ENCODE measurements at regions not wholly inside any gene's neighbourhood (a gene's known extent, or its start where the extent isn't known, plus 50 kb on each side); places are given as distances from the start of the nearest gene placed in this dataset.

DNA sequence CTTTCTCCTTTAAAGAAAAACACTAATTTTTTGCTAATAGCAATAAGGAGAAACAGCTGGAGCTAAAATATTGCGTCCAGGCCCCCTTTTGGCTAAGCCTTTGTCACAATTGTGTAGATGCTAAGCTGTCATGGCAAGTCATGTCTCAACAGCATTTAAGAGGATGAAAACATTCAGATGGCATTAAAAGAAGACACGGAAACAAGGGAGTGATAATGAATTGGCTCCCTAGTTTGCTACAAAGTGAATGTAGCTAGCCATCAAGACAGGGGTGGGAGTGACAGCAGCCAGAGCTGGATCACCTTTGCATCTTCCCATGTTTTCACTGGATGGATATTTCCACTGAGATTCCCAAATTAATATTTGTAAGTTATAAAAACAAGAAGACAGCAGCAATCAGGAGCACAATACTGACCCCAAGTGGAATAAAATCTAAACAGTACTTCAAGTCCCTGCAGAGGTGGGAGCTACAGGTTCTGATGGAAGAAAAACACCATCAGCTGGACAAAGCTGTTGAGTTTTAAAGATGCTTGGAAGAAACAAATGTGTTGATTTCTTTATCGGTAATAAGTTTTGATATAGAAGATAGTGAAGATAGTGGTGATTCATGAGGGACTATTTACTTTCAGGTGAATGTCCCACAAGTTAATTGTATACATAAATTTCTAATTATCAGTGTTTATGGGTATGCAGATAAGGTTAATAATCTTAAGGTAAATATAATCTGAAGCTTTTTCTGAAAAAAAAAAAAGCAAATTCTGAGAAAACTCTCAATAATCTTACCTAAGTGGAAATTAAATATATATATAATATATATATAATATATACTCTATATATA lies 129.4 kb downstream of the SLC16A9 start:
- peaks cover 4% of the 10 kb centered on the region for H3K27me3 Mint-ChIP-seq (ENCODE audit: low read depth)
- H3K4me3 Mint-ChIP-seq = no peak overlapping the region
- TF ChIP-seq, protein P1, sequence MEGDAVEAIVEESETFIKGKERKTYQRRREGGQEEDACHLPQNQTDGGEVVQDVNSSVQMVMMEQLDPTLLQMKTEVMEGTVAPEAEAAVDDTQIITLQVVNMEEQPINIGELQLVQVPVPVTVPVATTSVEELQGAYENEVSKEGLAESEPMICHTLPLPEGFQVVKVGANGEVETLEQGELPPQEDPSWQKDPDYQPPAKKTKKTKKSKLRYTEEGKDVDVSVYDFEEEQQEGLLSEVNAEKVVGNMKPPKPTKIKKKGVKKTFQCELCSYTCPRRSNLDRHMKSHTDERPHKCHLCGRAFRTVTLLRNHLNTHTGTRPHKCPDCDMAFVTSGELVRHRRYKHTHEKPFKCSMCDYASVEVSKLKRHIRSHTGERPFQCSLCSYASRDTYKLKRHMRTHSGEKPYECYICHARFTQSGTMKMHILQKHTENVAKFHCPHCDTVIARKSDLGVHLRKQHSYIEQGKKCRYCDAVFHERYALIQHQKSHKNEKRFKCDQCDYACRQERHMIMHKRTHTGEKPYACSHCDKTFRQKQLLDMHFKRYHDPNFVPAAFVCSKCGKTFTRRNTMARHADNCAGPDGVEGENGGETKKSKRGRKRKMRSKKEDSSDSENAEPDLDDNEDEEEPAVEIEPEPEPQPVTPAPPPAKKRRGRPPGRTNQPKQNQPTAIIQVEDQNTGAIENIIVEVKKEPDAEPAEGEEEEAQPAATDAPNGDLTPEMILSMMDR (IDR thresholded peaks at IDR 0.05; ENCODE audit: unreplicated experiment) = peak; percentile 37
- DNase-seq (ENCODE audit: low spot score in 2 of 2, unreplicated experiment in 2 of 2) = no peak
- H3K9me3 Mint-ChIP-seq = no peaks in the 10 kb centered on the region
- no peaks in the 10 kb centered on the region for H3K4me1 Mint-ChIP-seq
- H3K36me3 Mint-ChIP-seq = no peaks in the 10 kb centered on the region
- H3K27ac Mint-ChIP-seq = no peak overlapping the region

DNA sequence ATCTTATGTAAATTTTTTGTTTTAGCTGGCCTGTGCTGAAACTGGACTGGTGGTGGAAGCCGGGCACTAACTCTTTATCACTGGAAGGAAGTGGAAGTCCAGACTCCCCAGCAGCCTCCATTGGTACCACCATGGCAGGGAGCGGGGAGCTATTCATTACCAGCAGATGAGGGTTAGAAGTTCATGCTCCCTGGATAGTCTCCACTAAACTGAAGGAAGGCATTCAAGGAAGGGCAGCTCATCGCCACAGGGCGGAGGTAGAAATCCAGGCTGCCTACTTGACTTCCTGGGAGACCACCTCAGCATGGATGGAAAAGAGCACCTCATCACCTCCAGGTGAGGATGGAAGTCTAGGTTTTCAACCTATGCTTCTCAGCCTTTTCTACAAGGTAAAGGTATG lies 130.9 kb downstream of the SLC16A9 start:
- peaks cover 2% of the 10 kb centered on the region for H3K9me3 Mint-ChIP-seq
- H3K4me3 Mint-ChIP-seq = no peak overlapping the region
- H3K27me3 Mint-ChIP-seq (ENCODE audit: low read depth) = peaks cover 8% of the 10 kb centered on the region
- H3K27ac Mint-ChIP-seq = no peak overlapping the region
- H3K4me1 Mint-ChIP-seq = no peaks in the 10 kb centered on the region
- TF ChIP-seq, protein P1 (IDR thresholded peaks at IDR 0.05; ENCODE audit: unreplicated experiment) = no peak
- H3K36me3 Mint-ChIP-seq = no peaks in the 10 kb centered on the region
- no peak for DNase-seq (ENCODE audit: low spot score in 2 of 2, unreplicated experiment in 2 of 2)

DNA sequence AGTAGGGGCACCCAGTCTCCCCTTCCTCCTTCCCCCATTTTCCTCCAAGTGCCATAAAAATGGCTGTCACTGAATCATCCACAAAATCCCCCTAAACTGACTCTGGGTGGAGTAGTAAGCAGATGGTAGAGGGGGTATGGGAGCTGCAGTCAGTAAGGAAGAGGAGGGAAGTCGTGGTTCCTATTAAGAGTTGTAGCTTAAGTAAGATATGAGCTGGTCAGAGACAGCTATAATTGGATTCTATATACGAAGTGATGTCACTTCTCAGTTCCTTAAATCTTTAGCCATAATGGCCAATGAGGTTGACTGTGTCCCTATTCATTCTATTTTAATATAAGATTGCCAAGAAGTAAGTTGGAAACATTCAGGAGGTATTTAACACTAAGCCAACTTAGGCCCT lies 131.7 kb downstream of the SLC16A9 start:
- TF ChIP-seq, protein P1 (IDR thresholded peaks at IDR 0.05; ENCODE audit: unreplicated experiment) = no peak
- Mint-ChIP-seq H3K27me3 (ENCODE audit: low read depth) (peaks cover 15% of the 10 kb centered on the region), H3K36me3 (no peaks in the 10 kb centered on the region), H3K4me1 (no peaks in the 10 kb centered on the region), H3K9me3 (peaks cover 4% of the 10 kb centered on the region), H3K27ac (no peak overlapping the region), H3K4me3 (no peak overlapping the region)
- DNase-seq (ENCODE audit: low spot score in 2 of 2, unreplicated experiment in 2 of 2) = no peak

DNA sequence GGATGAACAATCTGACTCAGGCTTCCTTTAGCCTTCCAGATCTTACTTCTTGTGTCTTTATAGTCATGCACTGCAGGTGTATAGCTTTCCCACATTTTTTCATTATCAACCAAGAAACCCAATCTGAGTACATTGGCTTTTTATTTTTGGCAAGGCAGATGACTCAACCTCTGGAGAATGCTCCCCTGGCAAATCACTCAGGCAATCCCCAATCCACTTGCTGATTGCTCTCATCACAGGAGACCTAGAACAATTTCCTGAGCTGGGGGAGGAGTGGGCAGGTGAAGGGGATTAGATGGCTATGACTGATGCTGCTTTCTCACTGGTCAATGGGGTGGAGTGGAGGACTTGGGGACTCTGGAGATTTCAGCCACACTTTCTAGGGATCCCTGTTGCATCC lies 134.4 kb downstream of the SLC16A9 start:
- Mint-ChIP-seq H3K36me3 (no peaks in the 10 kb centered on the region), H3K27me3 (ENCODE audit: low read depth) (peaks cover 25% of the 10 kb centered on the region), H3K4me3 (no peak overlapping the region), H3K4me1 (no peaks in the 10 kb centered on the region), H3K27ac (no peak overlapping the region), H3K9me3 (peaks cover 4% of the 10 kb centered on the region)
- TF ChIP-seq, protein P1 (IDR thresholded peaks at IDR 0.05; ENCODE audit: unreplicated experiment) = no peak
- DNase-seq (ENCODE audit: low spot score in 2 of 2, unreplicated experiment in 2 of 2) = no peak

DNA sequence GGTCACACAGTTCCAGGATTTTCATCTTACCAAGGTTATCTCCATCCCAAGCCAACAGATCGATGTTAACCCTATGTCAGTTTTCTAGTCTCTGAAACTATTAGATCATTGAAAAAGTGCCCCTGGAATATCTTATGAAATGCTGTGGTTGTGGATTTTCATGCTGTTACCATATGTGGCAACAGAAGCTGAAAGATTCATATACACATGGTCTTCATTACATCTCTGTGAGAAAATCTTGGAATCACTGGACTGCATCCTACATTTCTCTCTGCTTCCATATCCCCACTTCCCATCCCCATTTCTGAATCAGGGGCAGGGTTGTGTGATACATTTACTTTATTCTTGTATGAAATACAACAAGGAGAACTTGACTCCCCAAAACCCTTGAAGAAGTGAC lies 146.1 kb downstream of the SLC16A9 start:
- H3K9me3 Mint-ChIP-seq = peaks cover 9% of the 10 kb centered on the region
- peaks cover 5% of the 10 kb centered on the region for H3K4me1 Mint-ChIP-seq
- no peak overlapping the region for H3K4me3 Mint-ChIP-seq
- H3K27ac Mint-ChIP-seq = no peak overlapping the region
- H3K27me3 Mint-ChIP-seq (ENCODE audit: low read depth) = no peaks in the 10 kb centered on the region
- TF ChIP-seq, protein P1 (IDR thresholded peaks at IDR 0.05; ENCODE audit: unreplicated experiment) = no peak
- no peak for DNase-seq (ENCODE audit: low spot score in 2 of 2, unreplicated experiment in 2 of 2)
- no peaks in the 10 kb centered on the region for H3K36me3 Mint-ChIP-seq

Data from mesothelial cell of epicardium (in vitro differentiated cells).